HCEC 1CT (cell line): ENCODE measurements at regions not wholly inside any gene's neighbourhood (a gene's known extent, or its start where the extent isn't known, plus 50 kb on each side); places are given as distances from the start of the nearest gene placed in this dataset.

Experiments
- DNase-seq: peaks from one replicate; pipeline ENCODE4 v3.0.0-alpha.2; 2017

DNA sequence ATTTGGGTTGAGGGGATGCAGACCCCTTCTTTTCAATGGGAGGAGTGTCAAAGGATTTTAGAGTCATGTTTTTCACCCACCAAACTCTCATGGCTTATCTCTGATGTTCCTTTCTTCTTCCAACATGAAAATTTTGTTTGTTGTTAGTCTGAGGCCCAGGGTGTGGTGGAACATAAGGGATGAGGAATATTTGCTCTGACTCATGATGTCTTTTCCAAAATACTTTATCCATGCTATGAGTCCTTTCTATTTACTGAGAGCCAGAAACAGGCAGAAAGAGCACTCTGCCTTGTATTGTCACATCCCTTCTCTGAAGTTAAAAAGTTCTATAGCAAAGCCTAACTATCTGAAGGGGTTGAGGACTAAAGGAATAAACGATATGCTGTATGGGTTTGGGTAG lies 61.6 kb upstream of the GYPA start:
- DNase-seq: no peak

DNA sequence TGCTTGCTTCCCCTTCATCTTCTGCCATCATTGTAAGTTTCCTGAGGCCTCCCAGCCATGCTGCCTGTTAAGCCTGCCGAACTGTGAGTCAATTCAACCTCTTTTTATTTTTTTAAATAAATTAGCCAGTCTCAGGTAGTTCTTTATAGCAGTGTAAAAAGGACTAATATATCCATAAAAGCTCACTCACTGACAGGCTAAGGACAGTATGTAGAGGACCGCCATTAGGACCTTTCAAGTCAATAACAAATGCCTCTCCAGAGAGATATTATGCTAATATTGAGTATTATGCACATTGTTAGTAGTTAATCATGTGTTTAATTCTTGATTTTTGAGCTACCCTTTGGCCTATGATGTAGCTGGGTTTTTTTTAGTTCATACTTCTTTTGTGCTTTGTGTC lies 62.6 kb upstream of the GYPA start:
- DNase-seq: no peak

DNA sequence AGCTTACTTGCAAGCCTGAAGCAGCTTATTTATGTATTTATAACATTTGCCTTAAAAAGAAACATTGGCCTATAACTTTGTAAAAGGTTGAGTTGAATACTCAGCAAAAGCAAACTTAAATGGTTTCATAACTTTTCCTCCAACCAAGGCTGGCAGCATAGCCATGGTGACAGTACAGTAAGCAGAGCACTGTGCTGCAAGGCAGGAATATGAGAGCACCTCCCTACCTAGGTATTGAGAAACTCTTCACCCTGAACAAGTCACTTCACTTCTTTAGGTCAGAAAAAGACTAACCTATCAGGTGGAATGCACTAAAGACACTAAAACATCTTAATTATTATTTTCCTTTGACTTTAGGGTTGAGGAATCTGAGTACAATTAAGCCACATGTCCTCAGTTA lies 63.9 kb upstream of the GYPA start:
- DNase-seq: no peak

DNA sequence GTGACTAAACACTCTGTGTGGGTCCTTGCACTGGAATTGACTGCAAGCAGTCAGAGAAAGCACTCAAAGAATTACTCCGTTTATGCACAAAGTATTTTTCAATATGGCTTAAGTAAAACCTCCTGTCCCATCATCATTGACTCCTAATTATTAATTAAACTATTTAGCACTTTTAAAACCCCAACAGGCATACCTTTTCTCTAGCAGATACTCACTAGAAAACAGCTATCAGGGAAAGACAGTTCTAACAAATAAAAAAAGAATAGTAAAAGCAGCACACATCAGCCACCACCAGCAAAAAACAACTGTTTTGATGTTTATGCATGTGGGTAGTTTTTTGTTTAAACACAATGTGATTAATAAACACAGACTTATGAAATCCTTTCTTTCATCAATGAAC lies 66.2 kb upstream of the GYPA start:
- DNase-seq: no peak

DNA sequence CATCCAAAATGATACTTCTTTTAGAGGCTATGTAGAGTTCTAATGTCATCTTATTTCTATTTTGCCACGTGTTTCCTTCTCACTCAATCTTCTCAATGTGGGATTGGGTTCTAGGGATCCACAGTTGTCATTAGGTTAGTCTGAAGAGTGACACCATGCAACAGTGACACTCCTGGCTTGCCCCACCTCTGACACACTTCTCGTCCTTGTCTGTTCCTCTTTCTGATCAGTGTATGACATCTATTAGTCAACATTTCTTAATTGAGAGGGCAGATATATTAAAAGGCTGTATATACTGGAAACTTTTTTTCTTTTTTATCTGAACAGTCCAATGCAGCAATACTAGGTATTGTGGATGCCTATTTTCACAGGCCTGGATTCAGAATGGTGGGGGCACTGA lies 67.6 kb upstream of the GYPA start:
- no peak for DNase-seq

DNA sequence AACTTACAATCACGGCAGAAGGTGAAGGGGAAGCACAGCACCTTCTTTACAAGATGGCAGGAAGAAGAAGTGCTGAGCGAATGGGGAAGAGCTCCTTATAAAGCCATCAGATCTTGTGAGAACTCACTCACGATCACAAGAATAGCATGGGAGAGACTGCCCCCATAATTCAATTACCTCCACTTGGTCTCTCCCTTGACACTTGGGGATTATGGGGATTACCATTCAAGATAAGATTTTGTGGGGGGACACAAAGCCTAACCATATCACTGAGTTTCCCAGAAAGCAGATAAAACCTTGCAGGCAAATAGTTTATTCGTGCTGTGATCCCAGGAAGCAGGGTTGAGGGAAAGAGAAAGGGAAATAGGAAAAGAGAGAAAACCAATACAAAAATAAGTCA lies 69.0 kb upstream of the GYPA start:
- DNase-seq: no peak

DNA sequence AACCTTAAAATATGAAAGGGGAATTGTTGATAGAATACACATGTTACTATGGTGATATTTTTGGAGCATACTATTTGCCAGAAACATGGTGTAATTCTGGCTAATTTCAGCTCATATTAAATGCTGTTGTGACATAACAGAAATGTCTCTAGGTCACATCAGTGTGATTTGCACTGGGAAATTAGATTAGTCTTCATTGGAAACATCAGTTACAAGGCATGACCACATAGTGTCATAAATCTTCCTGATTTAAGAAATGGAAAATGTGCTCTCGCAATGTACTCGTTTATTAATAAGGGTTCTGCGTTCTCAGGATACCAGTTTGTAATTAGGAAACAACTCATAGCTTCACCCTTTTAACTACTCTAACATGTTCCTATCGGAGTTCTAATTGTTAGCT lies 72.9 kb upstream of the GYPA start:
- DNase-seq: no peak

DNA sequence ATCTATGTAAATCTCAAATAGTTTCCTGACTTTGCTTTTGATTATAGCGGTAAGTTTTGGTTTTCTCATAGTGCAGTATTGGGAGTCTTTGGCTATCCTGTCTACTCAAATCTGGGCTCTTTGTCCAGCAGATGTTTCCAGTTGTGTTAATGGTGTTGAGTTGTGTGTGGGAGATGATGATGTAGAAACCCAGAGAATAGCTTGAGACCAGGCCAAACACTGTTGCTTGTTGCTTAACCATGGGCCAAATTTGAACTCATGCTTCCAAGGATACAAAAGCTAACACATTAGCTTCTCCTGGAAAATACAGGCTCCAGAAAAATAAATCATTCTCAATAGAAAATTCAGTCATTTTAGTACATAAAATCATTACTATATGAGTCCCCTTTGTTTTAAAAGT lies 82.6 kb upstream of the GYPA start:
- no peak for DNase-seq

DNA sequence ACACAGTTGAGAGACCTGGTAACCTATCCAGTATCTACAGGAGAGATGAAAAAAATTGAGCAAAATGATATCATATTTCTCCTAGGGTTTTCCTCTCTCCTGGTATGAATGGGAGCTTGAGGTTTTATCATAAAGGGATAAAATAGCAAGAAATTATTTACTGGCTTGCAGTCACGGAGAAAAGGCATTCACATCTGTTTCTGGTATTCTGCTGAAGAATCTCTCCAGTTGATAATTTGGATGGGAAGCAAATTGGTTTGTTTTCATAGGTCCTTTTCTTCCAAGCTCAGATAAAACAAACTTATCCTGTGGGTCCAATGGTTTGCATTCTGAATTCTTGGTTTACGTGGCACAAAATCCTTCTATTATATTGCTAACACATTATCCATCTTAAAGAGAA lies 83.1 kb upstream of the GYPA start:
- no peak for DNase-seq

DNA sequence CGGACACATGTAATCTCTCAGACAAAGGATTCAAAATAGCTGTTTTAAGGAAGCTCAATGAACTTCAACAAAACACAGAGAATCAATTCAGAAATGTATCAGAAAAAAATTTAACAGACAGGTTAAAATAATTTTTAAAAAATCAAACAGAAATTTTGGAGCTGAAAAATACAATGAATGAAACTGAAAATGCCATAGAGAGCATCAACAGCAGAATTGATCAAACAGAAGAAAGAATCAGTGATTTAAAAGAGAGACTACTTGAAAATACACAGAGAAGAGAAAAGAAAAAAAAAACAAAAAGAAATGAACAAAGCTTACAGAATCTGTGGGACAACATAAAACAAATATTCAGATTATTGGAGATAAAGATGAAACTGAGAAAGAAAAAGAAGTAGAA lies 118.8 kb upstream of the GYPA start:
- DNase-seq: no peak

DNA sequence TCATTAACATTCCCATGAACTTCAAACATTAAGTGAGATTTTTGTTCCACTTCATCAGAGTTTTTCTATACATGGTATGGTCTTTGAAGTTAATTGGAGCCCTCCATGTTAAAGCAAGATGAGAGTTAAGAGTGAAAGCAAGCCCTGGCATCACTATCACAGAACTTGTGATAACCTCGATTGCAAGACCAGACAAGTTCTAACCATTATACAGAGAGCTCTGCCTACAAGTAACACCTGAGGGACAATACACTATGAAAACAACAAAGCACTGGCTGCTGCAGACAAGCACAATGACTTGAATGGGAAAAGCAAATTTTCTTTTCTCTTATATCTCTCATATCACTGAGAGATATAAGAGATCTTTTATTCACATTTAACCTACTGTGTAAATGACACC lies 126.6 kb upstream of the GYPA start:
- DNase-seq: no peak

DNA sequence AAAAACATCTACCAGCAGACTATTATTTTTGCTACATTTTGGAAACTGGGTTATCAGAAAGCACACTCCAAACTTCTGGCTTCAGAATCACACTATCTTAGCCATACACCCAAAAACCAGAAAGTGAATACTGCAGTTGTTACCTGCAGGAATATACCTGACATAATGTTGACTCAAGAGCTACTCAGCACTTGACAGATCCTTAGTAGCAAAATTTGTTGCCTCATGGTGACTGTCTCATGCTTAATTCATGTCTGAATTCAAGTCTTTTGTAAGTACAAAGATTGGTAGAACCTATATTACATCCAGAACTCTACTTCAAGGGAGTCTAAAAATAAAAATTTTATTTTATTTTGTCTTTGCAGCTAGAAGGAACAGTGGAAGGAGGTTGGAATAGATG lies 140.2 kb upstream of the GYPA start:
- DNase-seq: no peak

DNA sequence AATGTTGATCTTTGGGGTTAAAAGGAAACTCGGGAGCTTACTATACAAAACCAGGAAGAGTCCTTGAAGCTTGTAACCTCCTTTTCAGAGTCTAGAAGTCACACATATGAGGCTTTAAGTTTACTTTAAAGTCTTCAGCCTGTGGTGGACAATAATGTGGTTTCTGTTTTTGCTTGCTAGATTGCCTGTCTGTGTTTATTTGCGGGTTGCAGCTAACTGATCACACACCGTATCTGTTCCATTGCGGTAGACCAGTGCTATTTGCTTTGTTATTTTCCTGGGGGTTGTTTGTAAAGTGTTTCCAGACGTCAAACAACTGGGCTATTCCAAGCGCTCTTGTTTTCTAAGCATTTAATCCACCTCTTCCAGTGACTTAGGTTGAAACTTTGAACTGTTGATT lies 143.0 kb upstream of the GYPA start:
- no peak for DNase-seq

DNA sequence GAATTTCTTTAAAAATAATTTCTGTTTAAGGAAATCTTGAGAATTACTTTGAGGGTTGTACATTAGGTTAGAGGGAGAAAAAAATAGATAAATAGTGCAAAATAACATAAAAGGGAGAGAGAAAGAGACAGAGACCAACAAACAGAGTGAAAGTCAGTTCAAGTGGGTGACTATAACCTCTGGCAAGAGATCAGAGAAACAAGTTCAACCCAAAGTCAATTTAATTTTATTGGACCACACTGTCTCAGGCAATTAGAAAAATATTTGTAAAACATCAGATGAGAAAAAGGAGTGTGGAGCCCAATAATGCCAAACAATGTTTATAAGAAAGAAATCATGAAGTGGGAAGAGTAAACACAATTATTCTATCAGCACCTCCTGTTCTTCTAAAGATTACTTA lies 143.5 kb upstream of the GYPA start:
- DNase-seq: no peak

DNA sequence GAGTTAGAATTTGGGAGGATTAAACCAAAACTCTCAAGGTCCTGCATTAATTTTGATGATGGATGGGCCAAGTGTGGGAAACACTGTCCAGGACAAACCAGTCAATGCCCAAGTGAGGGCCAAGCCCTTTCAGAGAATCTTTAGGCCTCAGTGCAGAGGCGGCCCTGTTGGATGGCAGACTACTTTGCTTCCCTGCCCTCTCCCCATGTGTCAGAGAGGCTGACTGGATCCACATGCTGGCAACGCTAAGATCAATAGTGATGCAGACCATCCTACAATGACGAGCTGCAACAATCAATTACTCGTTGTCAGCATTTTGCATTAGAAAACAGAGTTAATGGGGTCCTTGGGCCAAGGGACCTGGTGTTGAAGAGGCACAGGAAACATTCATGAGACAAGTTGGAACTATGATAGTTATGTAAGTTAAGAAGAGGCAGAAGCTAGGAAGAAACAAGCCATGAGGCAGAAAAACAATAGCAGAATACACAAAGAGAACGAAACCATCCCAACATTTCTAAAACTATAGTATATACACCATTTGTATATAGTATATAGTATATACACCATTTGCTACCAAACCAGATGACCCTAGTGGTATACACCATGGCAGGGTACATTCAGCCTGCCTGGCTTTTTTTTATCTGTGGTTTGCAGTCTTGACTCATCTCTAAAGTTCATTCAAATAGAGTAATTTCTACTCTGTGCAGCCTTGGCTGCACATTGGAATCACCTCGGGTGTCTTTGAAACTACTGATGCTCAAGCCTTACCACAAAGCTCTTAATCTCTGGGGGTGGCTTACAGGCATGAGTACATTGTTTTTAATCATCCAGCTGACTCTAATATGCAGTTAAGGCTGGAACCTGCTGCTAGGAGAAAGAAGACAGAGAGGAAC lies 147.7 kb upstream of the GYPA start:
- no peak for DNase-seq

DNA sequence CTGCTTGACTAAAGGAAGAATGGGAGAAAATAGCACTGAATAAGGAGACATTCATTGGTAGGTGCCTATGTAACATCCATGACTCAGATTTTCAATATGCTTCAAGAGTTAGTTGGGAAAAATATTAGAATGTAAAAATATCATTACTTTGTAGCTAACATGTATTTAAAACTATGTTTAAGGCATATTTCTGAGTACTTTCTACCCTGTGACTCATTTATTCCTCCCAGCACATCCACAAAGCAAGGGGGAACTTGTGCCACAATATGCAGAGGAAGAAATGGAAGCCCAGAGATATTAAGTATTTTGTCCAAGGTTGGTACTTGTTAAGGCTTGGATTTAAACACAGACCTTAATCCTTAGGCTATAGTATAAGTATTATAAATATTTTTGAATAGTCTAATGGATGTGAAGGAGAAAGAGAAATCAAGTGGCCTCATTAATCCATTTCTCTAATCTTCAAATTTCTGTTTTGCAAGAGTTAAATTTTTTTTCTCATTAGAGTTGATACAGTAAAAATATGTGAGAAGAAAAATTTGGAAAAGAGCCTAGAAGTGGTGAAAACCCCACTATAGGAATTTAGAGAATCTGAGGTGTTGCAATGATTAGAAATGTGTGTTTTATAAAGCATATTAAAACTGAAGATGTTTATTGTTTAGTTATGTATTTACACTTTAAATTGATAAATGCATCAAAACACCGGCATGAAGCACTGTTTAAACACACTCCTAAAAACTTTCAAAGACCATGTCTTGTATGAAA lies 149.3 kb upstream of the GYPA start:
- DNase-seq: no peak

DNA sequence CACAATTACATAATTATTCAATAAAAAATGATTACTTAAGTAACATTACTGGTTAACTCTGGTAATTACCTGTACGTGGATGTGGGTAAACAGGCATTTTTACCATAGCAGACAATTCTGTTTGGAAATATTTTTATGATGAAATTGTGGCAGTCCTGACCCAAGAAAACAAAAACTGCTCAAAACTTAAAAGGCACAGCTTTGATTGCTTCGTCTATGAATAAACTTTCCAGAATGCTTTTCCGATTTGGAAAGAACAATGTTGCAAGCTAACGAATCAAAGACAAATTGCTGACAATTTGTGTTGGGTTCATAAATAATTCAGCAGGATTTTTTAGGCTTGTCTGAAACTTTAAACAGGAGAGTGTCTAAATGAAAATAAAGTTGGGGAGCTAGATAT lies 150.6 kb upstream of the GYPA start:
- no peak for DNase-seq

DNA sequence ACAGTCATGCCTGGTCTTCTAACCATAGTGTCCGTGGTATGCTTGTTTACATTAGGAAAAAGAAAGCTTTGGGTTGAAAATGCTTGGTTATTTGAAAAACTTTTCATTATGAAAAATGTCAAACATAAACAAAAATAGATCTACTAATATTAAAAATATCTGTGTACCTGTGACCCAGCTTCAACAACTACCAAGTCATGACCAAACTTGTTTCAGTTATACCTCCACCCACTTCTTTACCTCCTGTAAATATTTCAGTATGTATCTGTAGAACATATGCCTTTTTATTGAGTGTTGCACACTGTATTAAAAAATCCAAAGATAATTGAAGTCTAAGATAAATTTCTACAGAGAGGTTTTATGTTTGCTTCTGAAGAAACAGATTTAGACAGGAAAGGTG lies 153.7 kb upstream of the GYPA start:
- DNase-seq: no peak

DNA sequence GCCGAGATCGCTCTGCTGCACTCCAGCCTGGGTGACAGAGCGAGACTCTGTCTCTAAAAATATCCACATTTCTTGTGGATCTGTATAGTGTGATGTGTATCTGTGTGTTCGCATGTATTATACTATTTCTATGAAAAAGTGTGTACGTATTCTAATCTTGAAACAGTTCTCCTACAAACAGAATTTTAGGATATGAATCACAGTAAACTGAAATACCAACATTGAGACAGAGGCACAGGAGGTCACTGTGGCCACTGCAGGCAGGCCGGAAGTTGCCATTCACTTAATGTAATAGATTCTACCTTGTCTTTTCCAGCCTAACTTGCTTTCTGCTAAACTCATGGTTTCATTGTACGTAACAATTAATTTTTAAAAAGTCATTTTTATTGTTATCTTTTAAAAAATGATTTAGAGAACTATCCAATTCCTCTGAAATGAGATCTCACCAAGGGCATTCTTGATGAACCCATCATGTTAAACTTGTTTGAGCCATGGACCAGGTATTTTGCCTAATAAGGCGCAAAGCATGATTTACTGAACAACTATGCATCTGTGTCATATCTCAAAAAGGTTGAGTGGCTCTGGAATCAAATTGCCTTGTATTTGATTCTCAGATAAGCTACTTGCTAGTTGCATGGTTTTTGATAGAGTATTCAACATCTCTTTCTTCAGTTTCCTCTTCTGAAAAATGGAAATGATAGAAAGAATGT lies 154.9 kb upstream of the GYPA start:
- no peak for DNase-seq

DNA sequence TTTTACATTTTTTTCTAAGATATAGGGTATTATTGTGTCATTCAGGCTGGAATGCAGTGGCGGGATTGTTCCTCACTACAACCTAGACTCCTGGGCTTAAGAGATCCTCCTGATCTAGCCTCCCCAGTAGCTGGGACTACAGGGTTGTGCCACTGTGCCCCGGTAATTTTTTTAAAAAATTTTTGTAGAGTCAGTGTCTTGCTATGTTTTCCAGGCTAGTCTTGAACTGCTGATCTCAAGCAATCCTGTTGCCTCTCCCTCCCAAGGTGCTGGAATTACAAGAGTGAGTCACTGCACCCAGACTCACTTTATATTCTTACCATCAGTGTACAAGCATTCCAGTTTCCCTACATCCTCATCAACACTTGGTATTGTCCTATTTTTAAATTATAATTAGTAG lies 156.4 kb upstream of the GYPA start:
- no peak for DNase-seq

DNA sequence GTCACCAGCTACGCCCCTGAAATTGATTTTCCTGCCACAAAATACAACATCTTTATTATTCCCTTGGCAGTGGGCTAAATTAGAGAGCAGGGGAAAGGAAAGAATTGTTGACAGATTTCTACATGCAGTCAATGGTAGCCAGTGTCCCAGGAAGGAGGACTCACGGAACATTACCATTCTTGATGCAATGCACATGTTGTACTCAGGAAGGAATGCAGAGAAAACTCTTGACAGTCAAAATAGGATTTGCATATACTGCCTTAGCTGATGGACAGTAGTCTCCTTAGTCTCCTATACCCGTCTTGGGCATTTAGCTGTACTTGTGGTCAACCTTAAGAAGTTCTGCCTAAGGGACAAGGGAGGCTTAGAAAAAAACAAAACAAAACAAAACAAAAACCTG lies 158.0 kb upstream of the GYPA start:
- no peak for DNase-seq

DNA sequence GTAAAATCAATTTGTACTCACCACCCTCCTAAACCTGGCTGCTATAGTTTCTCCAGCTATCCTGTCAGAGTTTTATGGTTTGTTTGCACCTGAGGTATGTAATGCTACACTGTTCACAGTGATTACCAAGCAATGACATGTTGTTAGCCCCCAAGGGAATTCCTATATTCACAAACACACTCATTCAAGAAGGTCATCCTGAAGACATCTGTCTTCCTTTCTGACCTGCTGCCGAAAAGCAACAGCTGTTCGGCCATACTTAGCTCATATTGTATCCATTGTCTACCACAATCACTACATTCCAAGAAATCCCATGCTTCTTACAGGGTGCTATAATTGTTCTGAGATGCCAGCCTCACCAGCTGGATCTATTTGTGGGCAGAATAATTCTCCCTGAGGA lies 160.1 kb upstream of the GYPA start:
- no peak for DNase-seq

DNA sequence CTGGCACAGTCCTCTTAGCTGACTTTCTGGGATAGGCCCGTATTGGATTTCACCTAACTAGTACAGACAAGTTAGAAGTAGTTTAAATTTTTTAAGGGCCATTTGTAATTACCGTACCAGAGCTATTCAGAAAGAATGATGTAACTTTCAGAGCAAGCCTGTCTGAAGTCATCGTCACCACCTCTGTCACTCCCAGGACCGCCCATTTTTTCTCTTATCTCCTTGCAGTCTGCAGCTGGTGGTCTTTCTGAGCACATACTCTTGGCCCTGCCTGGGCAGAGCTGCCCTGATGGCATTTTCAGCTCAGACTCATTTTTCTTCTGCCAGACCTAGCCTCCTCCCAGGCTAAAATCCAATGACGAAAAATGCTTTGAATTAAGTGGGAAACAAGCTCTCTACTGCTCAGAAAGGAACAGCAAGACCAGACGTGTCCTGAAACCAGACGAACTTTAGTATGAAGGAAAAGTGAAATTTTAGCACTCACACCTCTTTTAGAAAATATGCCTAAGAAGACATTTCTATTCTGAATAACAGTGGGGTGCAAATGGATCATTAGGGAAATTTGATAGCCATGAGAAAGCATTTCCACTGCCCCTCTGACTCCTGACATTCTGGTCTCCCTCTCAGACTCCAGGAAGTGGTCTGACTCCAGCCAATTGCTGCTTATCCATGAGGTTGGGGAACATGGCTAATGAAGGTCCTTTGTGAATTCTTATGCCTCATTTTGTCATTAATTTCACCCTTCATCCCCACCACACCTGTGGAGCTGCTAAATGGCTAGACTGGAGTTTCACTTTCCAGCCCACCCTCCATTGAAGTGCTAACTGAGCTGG lies 162.4 kb upstream of the GYPA start:
- no peak for DNase-seq
